ENCODE measurements at regions not wholly inside any gene's neighbourhood (a gene's known extent, or its start where the extent isn't known, plus 50 kb on each side); places are given as distances from the start of the nearest gene placed in this dataset.

DNA sequence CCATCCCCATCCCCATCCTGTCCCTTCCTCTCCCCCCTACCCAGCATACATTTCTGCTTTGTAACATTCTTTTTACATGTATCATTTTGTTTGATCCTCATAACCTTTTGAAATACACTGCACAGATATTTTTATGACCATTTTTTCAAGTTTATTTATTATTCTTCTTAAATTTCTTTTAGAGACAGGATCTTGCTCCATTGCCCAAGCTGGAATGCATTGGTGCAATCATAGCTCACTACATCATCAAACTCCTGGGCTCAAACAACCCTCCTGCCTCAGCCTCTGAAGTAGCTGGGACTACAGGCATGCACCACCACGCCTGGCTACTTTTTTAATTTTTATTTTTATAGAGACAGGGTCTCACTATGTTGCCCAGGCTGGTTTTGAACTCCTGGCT is 99.4 kb upstream of the AKIP1 start:
- BruUV-seq (replicated peaks) = no TSS peak
- no peaks in the 10 kb centered on the region for H3K79me2 ChIP-seq (ENCODE audit: control insufficient read depth, insufficient read depth, low read length)
- no peak for TF ChIP-seq NCOR1 (IDR thresholded peaks at IDR 0.05)
- TF ChIP-seq HMG20B (CRISPR knock-in tag; IDR thresholded peaks at IDR 0.05) = no peak
- no peak for TF ChIP-seq PHF8 (IDR thresholded peaks at IDR 0.05; ENCODE audit: borderline replicate concordance, low read length)
- TF ChIP-seq ZNF707 (CRISPR knock-in tag; conservative IDR thresholded peaks at IDR 0.05) = no peak
- no peak for TF ChIP-seq MCM5 (IDR thresholded peaks at IDR 0.05; ENCODE audit: low read depth)
- TF ChIP-seq, protein P1, sequence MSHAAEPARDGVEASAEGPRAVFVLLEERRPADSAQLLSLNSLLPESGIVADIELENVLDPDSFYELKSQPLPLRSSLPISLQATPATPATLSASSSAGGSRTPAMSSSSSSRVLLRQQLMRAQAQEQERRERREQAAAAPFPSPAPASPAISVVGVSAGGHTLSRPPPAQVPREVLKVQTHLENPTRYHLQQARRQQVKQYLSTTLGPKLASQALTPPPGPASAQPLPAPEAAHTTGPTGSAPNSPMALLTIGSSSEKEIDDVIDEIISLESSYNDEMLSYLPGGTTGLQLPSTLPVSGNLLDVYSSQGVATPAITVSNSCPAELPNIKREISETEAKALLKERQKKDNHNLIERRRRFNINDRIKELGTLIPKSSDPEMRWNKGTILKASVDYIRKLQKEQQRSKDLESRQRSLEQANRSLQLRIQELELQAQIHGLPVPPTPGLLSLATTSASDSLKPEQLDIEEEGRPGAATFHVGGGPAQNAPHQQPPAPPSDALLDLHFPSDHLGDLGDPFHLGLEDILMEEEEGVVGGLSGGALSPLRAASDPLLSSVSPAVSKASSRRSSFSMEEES (CRISPR knock-in tag; IDR thresholded peaks at IDR 0.05) = no peak
- no peak for TF ChIP-seq SNIP1 (IDR thresholded peaks at IDR 0.05; ENCODE audit: low read depth)
- no peak for TF ChIP-seq ZNF695 (CRISPR knock-in tag; IDR thresholded peaks at IDR 0.05)
- TF ChIP-seq SIN3A (IDR thresholded peaks at IDR 0.05; ENCODE audit: borderline replicate concordance in 2 of 2, control insufficient read depth in 1 of 2, low read depth in 2 of 2, low read length in 2 of 2) = no peak
- no peak for TF ChIP-seq ZBTB8A (IDR thresholded peaks at IDR 0.05; ENCODE audit: partially characterized antibody)
- TF ChIP-seq, protein P2, sequence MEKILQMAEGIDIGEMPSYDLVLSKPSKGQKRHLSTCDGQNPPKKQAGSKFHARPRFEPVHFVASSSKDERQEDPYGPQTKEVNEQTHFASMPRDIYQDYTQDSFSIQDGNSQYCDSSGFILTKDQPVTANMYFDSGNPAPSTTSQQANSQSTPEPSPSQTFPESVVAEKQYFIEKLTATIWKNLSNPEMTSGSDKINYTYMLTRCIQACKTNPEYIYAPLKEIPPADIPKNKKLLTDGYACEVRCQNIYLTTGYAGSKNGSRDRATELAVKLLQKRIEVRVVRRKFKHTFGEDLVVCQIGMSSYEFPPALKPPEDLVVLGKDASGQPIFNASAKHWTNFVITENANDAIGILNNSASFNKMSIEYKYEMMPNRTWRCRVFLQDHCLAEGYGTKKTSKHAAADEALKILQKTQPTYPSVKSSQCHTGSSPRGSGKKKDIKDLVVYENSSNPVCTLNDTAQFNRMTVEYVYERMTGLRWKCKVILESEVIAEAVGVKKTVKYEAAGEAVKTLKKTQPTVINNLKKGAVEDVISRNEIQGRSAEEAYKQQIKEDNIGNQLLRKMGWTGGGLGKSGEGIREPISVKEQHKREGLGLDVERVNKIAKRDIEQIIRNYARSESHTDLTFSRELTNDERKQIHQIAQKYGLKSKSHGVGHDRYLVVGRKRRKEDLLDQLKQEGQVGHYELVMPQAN (IDR thresholded peaks at IDR 0.05; ENCODE audit: borderline replicate concordance) = no peak
- no peak for TF ChIP-seq MBD2 (IDR thresholded peaks at IDR 0.05; ENCODE audit: borderline replicate concordance, low read depth)
- no peak for TF ChIP-seq FUS (optimal IDR thresholded peaks at IDR 0.05; ENCODE audit: low read depth, low read length)
- TF ChIP-seq KDM4B (IDR thresholded peaks at IDR 0.05; ENCODE audit: borderline replicate concordance in 2 of 2, low read depth in 1 of 2) = no peak
- TF ChIP-seq, protein P3, sequence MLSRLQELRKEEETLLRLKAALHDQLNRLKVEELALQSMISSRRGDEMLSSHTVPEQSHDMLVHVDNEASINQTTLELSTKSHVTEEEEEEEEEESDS (CRISPR knock-in tag; IDR thresholded peaks at IDR 0.05) = no peak
- TF ChIP-seq, protein P4, sequence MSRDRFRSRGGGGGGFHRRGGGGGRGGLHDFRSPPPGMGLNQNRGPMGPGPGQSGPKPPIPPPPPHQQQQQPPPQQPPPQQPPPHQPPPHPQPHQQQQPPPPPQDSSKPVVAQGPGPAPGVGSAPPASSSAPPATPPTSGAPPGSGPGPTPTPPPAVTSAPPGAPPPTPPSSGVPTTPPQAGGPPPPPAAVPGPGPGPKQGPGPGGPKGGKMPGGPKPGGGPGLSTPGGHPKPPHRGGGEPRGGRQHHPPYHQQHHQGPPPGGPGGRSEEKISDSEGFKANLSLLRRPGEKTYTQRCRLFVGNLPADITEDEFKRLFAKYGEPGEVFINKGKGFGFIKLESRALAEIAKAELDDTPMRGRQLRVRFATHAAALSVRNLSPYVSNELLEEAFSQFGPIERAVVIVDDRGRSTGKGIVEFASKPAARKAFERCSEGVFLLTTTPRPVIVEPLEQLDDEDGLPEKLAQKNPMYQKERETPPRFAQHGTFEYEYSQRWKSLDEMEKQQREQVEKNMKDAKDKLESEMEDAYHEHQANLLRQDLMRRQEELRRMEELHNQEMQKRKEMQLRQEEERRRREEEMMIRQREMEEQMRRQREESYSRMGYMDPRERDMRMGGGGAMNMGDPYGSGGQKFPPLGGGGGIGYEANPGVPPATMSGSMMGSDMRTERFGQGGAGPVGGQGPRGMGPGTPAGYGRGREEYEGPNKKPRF (IDR thresholded peaks at IDR 0.05; ENCODE audit: low read depth, low read length) = no peak
- no peak for TF ChIP-seq HEY1 (CRISPR knock-in tag; IDR thresholded peaks at IDR 0.05; ENCODE audit: borderline replicate concordance)
- no peak for TF ChIP-seq CHCHD3 (CRISPR knock-in tag; IDR thresholded peaks at IDR 0.05)
- TF ChIP-seq U2AF2 (optimal IDR thresholded peaks at IDR 0.05; ENCODE audit: low read depth, low read length) = no peak
- in situ Hi-C loops (cut with MboI) = no loop called here
- DNase-seq (ENCODE audit: extremely low read depth in 1 of 4, low spot score in 3 of 4) (no peak), ATAC-seq (no peak), FAIRE-seq (no peak)
- no peak overlapping the region for H3K4me3 ChIP-seq
- intact Hi-C loops (cut with micrococcal nuclease) = loop anchor here (5.0 kb wide), 1 partner anchor 124 kb away; no protein-coding TSS in a partner anchor
- H3K9ac ChIP-seq (ENCODE audit: insufficient read depth in 1 of 2, low read depth in 2 of 2, low read length in 2 of 2) = no peak overlapping the region
- H4K20me1 ChIP-seq (replicated peaks; ENCODE audit: control insufficient read depth, insufficient read depth, low read length) = no peaks in the 10 kb centered on the region
- H2AFZ ChIP-seq (ENCODE audit: low read depth, low read length) = no peak overlapping the region
- ChIA-PET CTCF (ENCODE audit: low intra/inter-chr PET ratio) (no interaction called here), POLR2A (no interaction called here)
- H3K9me1 ChIP-seq (ENCODE audit: control insufficient read depth, insufficient read depth, low read length) = no peaks in the 10 kb centered on the region
- no peak overlapping the region for H3K4me2 ChIP-seq (ENCODE audit: insufficient read depth, low read length)
- no peaks in the 10 kb centered on the region for H3K9me3 ChIP-seq (replicated peaks; ENCODE audit: control insufficient read depth, insufficient read depth, low read depth, low read length)
- 8% methylated on average over 1 of the region's 1 CpG for WGBS (ENCODE audit: insufficient coverage, low coverage, missing lambda C conversion rate)
- H3K36me3 ChIP-seq (ENCODE audit: control insufficient read depth, insufficient read depth, low read length) = no peaks in the 10 kb centered on the region
- H3K4me1 ChIP-seq (replicated peaks in 1 of 2; ENCODE audit: control insufficient read depth in 2 of 2, insufficient read depth in 2 of 2, low read length in 2 of 2) = peaks cover 0 to 5% of the 10 kb centered on the region in 2 experiments; a peak in 4 of 5 replicates
- peaks cover 11 to 31% of the 10 kb centered on the region in 2 experiments for H3K27me3 ChIP-seq (ENCODE audit: control insufficient read depth in 2 of 2, insufficient read depth in 2 of 2, low read length in 2 of 2)
- no peak overlapping the region for H3K27ac ChIP-seq (ENCODE audit: extremely low read depth, low read depth, low read length)

Measured in K562 (cell line).